GM12873 (cell line): ENCODE measurements at regions not wholly inside any gene's neighbourhood (a gene's known extent, or its start where the extent isn't known, plus 50 kb on each side); places are given as distances from the start of the nearest gene placed in this dataset.

ENCODE experiments used
- CTCF ChIP-seq: IDR thresholded peaks from 2 replicates; pipeline ENCODE4 v1.5.1; 2012; ENCODE audit warnings: low read depth, mild to moderate bottlenecking, moderate library complexity, low read length, control low read depth; ENCODE audit not compliant: insufficient read depth; ENCODE audit errors: missing control alignments

- no peak for TF ChIP-seq CTCF
Observed at GRCh38 chr2:223107825-223108224, 55.8 kb downstream of the KCNE4 start.

GRCh38 chr2:223108351-223109050, 56.5 kb downstream of the KCNE4 start:
- no peak for TF ChIP-seq CTCF

- no peak for TF ChIP-seq CTCF
Observed at GRCh38 chr2:223109341-223109740, 57.4 kb downstream of the KCNE4 start.

GRCh38 chr2:223113161-223113560, 61.2 kb downstream of the KCNE4 start:
- no peak for TF ChIP-seq CTCF

- no peak for TF ChIP-seq CTCF
Observed at GRCh38 chr2:223114170-223114569, 62.2 kb downstream of the KCNE4 start.

- TF ChIP-seq CTCF, result no peak
Observed at GRCh38 chr2:223114917-223115316, 62.9 kb downstream of the KCNE4 start.

- TF ChIP-seq CTCF, result no peak
Observed at GRCh38 chr2:223117533-223117932, 65.5 kb downstream of the KCNE4 start.
